ENCODE measurements at regions not wholly inside any gene's neighbourhood (a gene's known extent, or its start where the extent isn't known, plus 50 kb on each side); places are given as distances from the start of the nearest gene placed in this dataset.

GRCh38 chr10:57791546-57791945, 476.1 kb downstream of the IPMK start:
- no peak for DNase-seq (ENCODE audit: low read depth in 2 of 3, low spot score in 1 of 3)

- DNase-seq (ENCODE audit: low read depth in 2 of 3, low spot score in 1 of 3) = no peak
These were observed 477.0 kb downstream of the IPMK start for GRCh38 chr10:57790703-57791102.

GRCh38 chr10:57788117-57788516, 479.6 kb downstream of the IPMK start:
- no peak for DNase-seq (ENCODE audit: low read depth in 2 of 3, low spot score in 1 of 3)

GRCh38 chr10:57786850-57787750, 480.6 kb downstream of the IPMK start:
- DNase-seq (ENCODE audit: low read depth in 2 of 3, low spot score in 1 of 3) = no peak

- DNase-seq (ENCODE audit: low read depth in 2 of 3, low spot score in 1 of 3) = no peak
These were observed 481.4 kb downstream of the IPMK start for GRCh38 chr10:57786331-57786730.

GRCh38 chr10:57785546-57785945, 482.1 kb downstream of the IPMK start:
- DNase-seq (ENCODE audit: low read depth in 2 of 3, low spot score in 1 of 3) = no peak

- no peak for DNase-seq (ENCODE audit: low read depth in 2 of 3, low spot score in 1 of 3)
These were observed 482.6 kb downstream of the IPMK start for GRCh38 chr10:57785068-57785467.

GRCh38 chr10:57776688-57777432, 490.8 kb downstream of the IPMK start:
- no peak for DNase-seq (ENCODE audit: low read depth in 2 of 3, low spot score in 1 of 3)

GRCh38 chr10:57775250-57775649, 492.4 kb downstream of the IPMK start:
- no peak for DNase-seq (ENCODE audit: low read depth in 2 of 3, low spot score in 1 of 3)

- DNase-seq (ENCODE audit: low read depth in 2 of 3, low spot score in 1 of 3) = no peak
These were observed 498.4 kb downstream of the IPMK start for GRCh38 chr10:57769298-57769697.

GRCh38 chr10:57759777-57760176, 507.9 kb downstream of the IPMK start:
- DNase-seq (ENCODE audit: low read depth in 2 of 3, low spot score in 1 of 3) = no peak

- no peak for DNase-seq (ENCODE audit: low read depth in 2 of 3, low spot score in 1 of 3)
These were observed 512.9 kb downstream of the IPMK start for GRCh38 chr10:57754803-57755202.

GRCh38 chr10:57743711-57744110, 524.0 kb downstream of the IPMK start:
- no peak for DNase-seq (ENCODE audit: low read depth in 2 of 3, low spot score in 1 of 3)

GRCh38 chr10:57741751-57742150, 525.9 kb downstream of the IPMK start:
- DNase-seq (ENCODE audit: low read depth in 2 of 3, low spot score in 1 of 3) = no peak

- no peak for DNase-seq (ENCODE audit: low read depth in 2 of 3, low spot score in 1 of 3)
These were observed 544.4 kb downstream of the IPMK start for GRCh38 chr10:57723305-57723704.

GRCh38 chr10:57716884-57717283, 550.8 kb downstream of the IPMK start:
- no peak for DNase-seq (ENCODE audit: low read depth in 2 of 3, low spot score in 1 of 3)

GRCh38 chr10:57715233-57715632, 552.5 kb downstream of the IPMK start:
- no peak for DNase-seq (ENCODE audit: low read depth in 2 of 3, low spot score in 1 of 3)

GRCh38 chr10:57707300-57707658, 560.4 kb downstream of the IPMK start:
- no peak for DNase-seq (ENCODE audit: low read depth in 2 of 3, low spot score in 1 of 3)

- DNase-seq (ENCODE audit: low read depth in 2 of 3, low spot score in 1 of 3) = no peak
These were observed 561.0 kb downstream of the IPMK start for GRCh38 chr10:57706576-57707299.

GRCh38 chr10:57706016-57706415, 561.7 kb downstream of the IPMK start:
- no peak for DNase-seq (ENCODE audit: low read depth in 2 of 3, low spot score in 1 of 3)

- no peak for DNase-seq (ENCODE audit: low read depth in 2 of 3, low spot score in 1 of 3)
These were observed 567.8 kb downstream of the IPMK start for GRCh38 chr10:57699944-57700343.

- no peak for DNase-seq (ENCODE audit: low read depth in 2 of 3, low spot score in 1 of 3)
These were observed 571.1 kb downstream of the IPMK start for GRCh38 chr10:57696641-57697040.
